Endothelial cell of umbilical vein (primary cell): ENCODE measurements at regions not wholly inside any gene's neighbourhood (a gene's known extent, or its start where the extent isn't known, plus 50 kb on each side); places are given as distances from the start of the nearest gene placed in this dataset.

Experiments used
- BruUV-seq: library from RNA; stranded (reverse); fragments of 400-500 nt; replicated peaks from 2 replicates; lab custom pipeline; 2021; lab: Mats Ljungman, UMichigan
- CTCF ChIA-PET: fragments of 300-600, 350-600 bp; sonication (Branson Sonifier 250); formaldehyde crosslinking; loops from one replicate; lab custom pipeline; 2021; ENCODE audit warnings: antibody characterized with exemption, inconsistent platforms; lab: Charles Lee
- POLR2A ChIA-PET: fragments of 300-600, 350-600 bp; sonication (Branson Sonifier 250); formaldehyde crosslinking; loops from one replicate; lab custom pipeline; 2021; ENCODE audit warnings: antibody characterized with exemption, inconsistent platforms; lab: Charles Lee
- DNase-seq: peaks from one replicate; pipeline ENCODE4 v3.0.0-alpha.2; 2011; ENCODE audit warnings: low read depth, low spot score
- FAIRE-seq: peaks from 2 replicates; lab custom pipeline; 2011; peaks lifted over from hg19 to GRCh38; lab: Jason Lieb, UNC
- H2AFZ ChIP-seq: 2 replicates; pipeline ENCODE4 v1.6.0; 2012; ENCODE audit warnings: low read depth, low read length, control low read depth, inconsistent platforms
- H3K27ac ChIP-seq: 2 replicates; pipeline ENCODE4 v1.5.1; 2011; ENCODE audit warnings: low read depth, mild to moderate bottlenecking, control low read depth, low read length, moderate library complexity; ENCODE audit not compliant: insufficient read depth
- H3K27me3 ChIP-seq, 2 experiments: 2 replicates each; pipeline versions ENCODE4 v1.6.0 to v1.6.1; 2011; ENCODE audit warnings: low read length in 2 of 2, mixed read lengths in 1 of 2; ENCODE audit not compliant: control insufficient read depth in 2 of 2, insufficient read depth in 2 of 2
- H3K36me3 ChIP-seq, 2 experiments: 2 replicates in 1 of 2; 3 replicates in 1 of 2; pipeline ENCODE4 v1.5.1; 2011; ENCODE audit warnings: low read length in 2 of 2, mild to moderate bottlenecking in 1 of 2, moderate library complexity in 1 of 2; ENCODE audit not compliant: control insufficient read depth in 2 of 2, insufficient read depth in 2 of 2; ENCODE audit errors: extremely low read depth in 1 of 2
- H3K4me1 ChIP-seq: 3 replicates; pipeline ENCODE4 v1.5.1; 2011; ENCODE audit warnings: mild to moderate bottlenecking, low read length; ENCODE audit not compliant: control insufficient read depth, insufficient read depth; ENCODE audit errors: extremely low read depth
- H3K4me2 ChIP-seq: 2 replicates; pipeline ENCODE4 v1.6.1; 2011; ENCODE audit warnings: low read length, control low read depth, mixed read lengths; ENCODE audit not compliant: insufficient read depth
- H3K4me3 ChIP-seq, 3 experiments: fragments of 200-600 bp in 1 of 3; sonication (generic), shearing (Covaris generic) in 1 of 3; replicated peaks in 1 of 3; 2 replicates each; pipeline ENCODE4 v1.5.1; 2011 to 2016; ENCODE audit warnings: control low read depth in 3 of 3, low read length in 3 of 3, mild to moderate bottlenecking in 2 of 3, inconsistent platforms in 1 of 3, low read depth in 1 of 3, moderate library complexity in 1 of 3; ENCODE audit not compliant: insufficient read depth in 1 of 3
- H3K79me2 ChIP-seq: 2 replicates; pipeline ENCODE4 v1.6.0; 2012; ENCODE audit warnings: low read length, inconsistent platforms; ENCODE audit not compliant: control insufficient read depth, insufficient read depth
- H3K9ac ChIP-seq: replicated peaks from 2 replicates; pipeline ENCODE3; 2011; ENCODE audit warnings: low read length, control low read depth; ENCODE audit not compliant: insufficient read depth; ENCODE audit errors: extremely low read depth
- H3K9me1 ChIP-seq: replicated peaks from 3 replicates; pipeline ENCODE4 v1.6.0; 2011; ENCODE audit warnings: mild to moderate bottlenecking, low read length; ENCODE audit not compliant: control insufficient read depth, insufficient read depth; ENCODE audit errors: extremely low read depth
- H3K9me3 ChIP-seq: replicated peaks from 2 replicates; pipeline ENCODE4 v1.5.1; 2012; ENCODE audit warnings: low read length, inconsistent platforms; ENCODE audit not compliant: control insufficient read depth, insufficient read depth
- H4K20me1 ChIP-seq: replicated peaks from 2 replicates; pipeline ENCODE3; 2011; ENCODE audit warnings: mild to moderate bottlenecking, low read length; ENCODE audit not compliant: control insufficient read depth, insufficient read depth; ENCODE audit errors: extremely low read depth
- CTCF ChIP-seq, 2 donors: IDR thresholded peaks; 1 replicate in 1 of 2; 2 replicates in 1 of 2; pipeline ENCODE4 v1.5.1; 2011; ENCODE audit warnings: low read length in 2 of 2, mild to moderate bottlenecking in 2 of 2, moderate library complexity in 2 of 2, control low read depth in 1 of 2, inconsistent platforms in 1 of 2, low read depth in 1 of 2; ENCODE audit not compliant: insufficient read depth in 1 of 2; ENCODE audit errors: extremely low read depth in 1 of 2
- EZH2 ChIP-seq: IDR thresholded peaks from 2 replicates; pipeline ENCODE4 v1.6.1; 2012; ENCODE audit warnings: borderline replicate concordance, low read depth, mild to moderate bottlenecking, moderate library complexity, low read length, inconsistent platforms; ENCODE audit not compliant: severe bottlenecking
- FOS ChIP-seq: IDR thresholded peaks from 2 replicates; pipeline ENCODE4 v1.6.1; 2011; ENCODE audit warnings: mild to moderate bottlenecking, low read length, moderate library complexity, borderline replicate concordance; ENCODE audit not compliant: insufficient read depth
- GATA2 ChIP-seq: IDR thresholded peaks from 2 replicates; pipeline ENCODE4 v1.7.0; 2011; ENCODE audit warnings: low read depth, mild to moderate bottlenecking, moderate library complexity, mixed read lengths, low read length; ENCODE audit not compliant: insufficient read length, insufficient read depth
- JUN ChIP-seq: IDR thresholded peaks from 2 replicates; pipeline ENCODE4 v1.6.1; 2011; ENCODE audit warnings: borderline replicate concordance, low read depth; ENCODE audit not compliant: insufficient read length, insufficient read depth
- MAX ChIP-seq: IDR thresholded peaks from 2 replicates; pipeline ENCODE4 v1.6.1; 2011; ENCODE audit not compliant: insufficient read depth, insufficient read length
- MYC ChIP-seq: IDR thresholded peaks from one replicate; pipeline ENCODE4 v1.6.1; 2011; ENCODE audit warnings: mild to moderate bottlenecking, low read depth, low read length
- POLR2A ChIP-seq: IDR thresholded peaks from 2 replicates; pipeline ENCODE4 v1.6.1; 2012; ENCODE audit warnings: low read depth, mild to moderate bottlenecking, control low read depth, low read length
- POLR2AphosphoS5 ChIP-seq: IDR thresholded peaks from 2 replicates; pipeline ENCODE4 v1.6.1; 2012; ENCODE audit warnings: low read depth, mild to moderate bottlenecking, control low read depth, low read length, moderate library complexity; ENCODE audit not compliant: insufficient read depth
- dilution Hi-C: fragments of 300-500 bp; cut with MboI; formaldehyde crosslinking; loops from one replicate; pipeline ENCODE4 v1.15.0; 2019; ENCODE audit warnings: low sequenced_read_pairs; ENCODE audit not compliant: extremely low pct_ligation_motif_present
- intact Hi-C: fragments of 100-400 bp; cut with micrococcal nuclease; formaldehyde crosslinking; loops from one replicate; pipeline ENCODE4 v1.10.0; 2022

- DNase-seq (no peak), FAIRE-seq (no peak)
- H3K27me3 ChIP-seq: no peaks in the 10 kb centered on the region
- no peak overlapping the region for H3K4me2 ChIP-seq
- H3K9me3 ChIP-seq: no peaks in the 10 kb centered on the region
- H2AFZ ChIP-seq: no peak overlapping the region
- no peaks in the 10 kb centered on the region for H3K9me1 ChIP-seq
- CTCF ChIA-PET: no interaction called here
- intact Hi-C loops (no loop called here), dilution Hi-C loops (no loop called here)
- H4K20me1 ChIP-seq: no peaks in the 10 kb centered on the region
- no peaks in the 10 kb centered on the region for H3K4me1 ChIP-seq
- H3K27ac ChIP-seq: no peak overlapping the region
- H3K4me3 ChIP-seq: no peak overlapping the region
- H3K79me2 ChIP-seq: no peaks in the 10 kb centered on the region
- H3K9ac ChIP-seq: no peak overlapping the region
- no peaks in the 10 kb centered on the region for H3K36me3 ChIP-seq
- TF ChIP-seq MYC: no peak
- TF ChIP-seq POLR2AphosphoS5: no peak
- no peak for TF ChIP-seq POLR2A
- no peak for TF ChIP-seq GATA2
- TF ChIP-seq JUN: no peak
- TF ChIP-seq FOS: no peak
- TF ChIP-seq MAX: no peak
- no peak for TF ChIP-seq CTCF (IDR thresholded peaks at IDR 0.05; ENCODE audit: extremely low read depth in 1 of 2, insufficient read depth in 1 of 2, low read depth in 1 of 2, low read length in 2 of 2)
- no peak for TF ChIP-seq EZH2
- POLR2A ChIA-PET: no interaction called here
- no TSS peak for BruUV-seq
These were observed 345.5 kb upstream of the PAPPA start for GRCh38 chr9:115808108-115808507.
